ENCODE measurements at regions not wholly inside any gene's neighbourhood (a gene's known extent, or its start where the extent isn't known, plus 50 kb on each side); places are given as distances from the start of the nearest gene placed in this dataset.

- TF ChIP-seq POLR2A (IDR thresholded peaks at IDR 0.05) (no peak), CTCF (IDR thresholded peaks at IDR 0.05) (no peak)
Measured at GRCh38 chrX:120742946-120743665, 113.3 kb upstream of the C1GALT1C1 start.

Data from esophagus squamous epithelium (tissue), 4 donors.